ENCODE measurements at regions not wholly inside any gene's neighbourhood (a gene's known extent, or its start where the extent isn't known, plus 50 kb on each side); places are given as distances from the start of the nearest gene placed in this dataset.
A peak's percentile ranks its signal among the peaks of the same experiment; 100 is the strongest.
"Not testable (repeated sequence)": the region's sequence is repeated elsewhere in the genome, so short reads cannot be mapped to it uniquely, and the experiment has no call there.

DNA sequence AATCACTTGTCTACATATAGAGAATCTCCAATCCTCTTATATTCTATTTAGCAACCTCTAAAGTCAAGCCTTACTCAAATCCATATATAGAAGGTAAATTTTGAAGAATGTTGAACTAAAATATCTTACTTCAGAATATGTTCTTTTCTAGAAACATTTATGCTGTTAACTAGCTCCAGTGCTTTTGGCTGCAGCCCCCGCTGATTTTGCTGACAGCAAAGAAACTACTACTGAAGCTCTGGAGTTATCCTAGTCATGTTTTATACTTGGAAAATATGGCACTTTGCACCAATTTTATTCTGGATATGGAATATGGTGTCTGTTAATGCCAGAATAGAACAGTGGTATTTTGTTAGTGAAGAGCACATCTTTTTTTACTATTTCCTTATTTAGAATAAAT, 212.4 kb upstream of the FSIP2 start:
- DNase-seq = no peak

- no peak for DNase-seq
Measured at GRCh38 chr2:185531721-185532120, 206.9 kb upstream of the FSIP2 start.

DNA sequence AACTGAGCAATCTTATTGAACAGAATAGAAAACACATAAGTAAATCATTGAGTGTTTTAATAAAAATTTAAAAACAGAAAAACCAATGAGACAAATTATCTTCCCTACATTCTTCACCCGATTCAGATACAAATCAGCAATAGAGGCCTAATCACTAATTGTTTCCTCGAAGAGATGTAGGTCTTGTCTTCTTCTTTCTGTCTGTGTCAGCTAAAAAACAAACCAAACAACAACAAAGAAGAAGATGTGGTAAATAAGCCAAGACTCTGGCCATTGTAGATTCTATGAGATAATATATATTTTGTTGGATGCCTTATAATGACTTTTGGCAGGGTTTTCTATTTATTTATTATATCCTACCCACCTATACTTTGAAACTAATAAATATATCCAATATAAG, 200.9 kb upstream of the FSIP2 start:
- no peak for DNase-seq

DNA sequence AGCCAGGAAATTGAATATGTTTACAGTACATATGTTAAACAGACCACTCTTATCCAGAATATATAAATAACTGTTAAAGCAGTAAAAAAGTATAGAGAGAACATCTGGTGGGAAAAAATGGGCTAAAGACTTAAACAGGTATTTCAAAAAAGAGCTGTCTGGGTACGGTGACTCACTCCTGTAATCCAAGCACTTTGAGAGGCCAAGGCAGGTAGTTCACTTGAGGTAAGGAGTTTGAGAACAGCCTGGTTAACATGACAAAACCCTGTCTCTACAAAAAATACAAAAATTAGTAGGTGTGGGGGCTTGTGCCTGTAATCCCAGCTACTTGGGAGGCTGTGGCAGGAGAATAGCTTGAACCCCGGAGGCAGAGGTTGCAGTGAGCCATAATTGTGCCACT, 171.4 kb upstream of the FSIP2 start:
- no peak for DNase-seq

- DNase-seq = no peak
Measured at GRCh38 chr2:185567940-185568339, 170.7 kb upstream of the FSIP2 start.

GRCh38 chr2:185578322-185578721, 160.3 kb upstream of the FSIP2 start:
- DNase-seq = no peak

- no peak for DNase-seq
Measured at GRCh38 chr2:185583058-185583816, 155.4 kb upstream of the FSIP2 start.

DNA sequence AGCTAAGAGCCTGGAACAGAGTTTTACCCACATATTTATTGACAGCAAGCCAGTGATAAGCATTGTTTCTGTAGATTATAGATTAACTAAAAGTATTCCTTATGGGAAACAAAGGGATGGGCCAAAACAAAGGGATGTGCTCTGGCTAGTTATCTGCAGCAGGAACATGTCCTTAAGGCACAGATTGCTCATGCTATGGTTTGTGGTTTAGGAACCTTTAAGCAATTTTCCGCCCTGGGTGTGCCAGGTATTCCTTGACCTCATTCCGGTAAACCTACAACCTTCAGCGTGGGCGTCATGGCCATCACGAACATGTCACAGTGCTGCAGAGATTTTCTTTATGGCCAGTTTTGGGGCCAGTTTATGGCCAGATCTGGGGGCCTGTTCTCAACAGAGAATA, 153.4 kb upstream of the FSIP2 start:
- not testable (repeated sequence) for DNase-seq

DNA sequence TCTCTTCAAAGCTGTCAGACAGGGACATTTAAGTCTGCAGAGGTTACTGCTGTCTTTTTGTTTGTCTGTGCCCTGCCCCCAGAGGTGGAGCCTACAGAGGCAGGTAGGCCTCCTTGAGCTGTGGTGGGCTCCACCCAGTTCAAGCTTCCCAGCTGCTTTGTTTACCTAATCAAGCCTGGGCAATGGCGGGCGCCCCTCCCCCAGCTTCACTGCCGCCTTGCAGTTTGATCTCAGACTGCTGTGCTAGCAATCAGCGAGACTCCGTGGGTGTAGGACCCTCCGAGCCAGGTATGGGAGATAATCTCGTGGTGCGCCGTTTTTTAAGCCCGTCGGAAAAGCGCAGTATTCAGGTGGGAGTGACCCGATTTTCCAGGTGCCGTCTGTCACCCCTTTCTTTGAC, 147.3 kb upstream of the FSIP2 start:
- not testable (repeated sequence) for DNase-seq

DNA sequence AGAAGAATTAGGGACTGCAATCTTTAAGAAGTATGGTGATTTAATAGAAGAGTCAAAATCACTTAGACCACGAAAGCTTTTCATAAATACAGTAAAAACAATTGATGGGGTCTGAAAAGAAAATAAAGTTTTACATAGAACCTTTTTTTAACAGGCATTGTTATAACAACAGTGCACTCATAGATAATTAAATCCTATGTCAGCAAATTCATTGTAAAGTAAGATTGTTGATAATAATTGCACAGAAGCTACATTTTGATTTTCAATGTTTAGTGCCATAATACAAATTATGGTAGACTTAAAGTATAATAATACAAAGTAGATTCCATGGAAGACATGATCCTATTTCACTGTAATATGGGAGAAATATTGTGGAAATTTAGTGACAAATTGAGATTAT, 130.7 kb upstream of the FSIP2 start:
- DNase-seq = no peak

GRCh38 chr2:185608799-185609198, 129.8 kb upstream of the FSIP2 start:
- peak; percentile 24 for DNase-seq

GRCh38 chr2:185610301-185610700, 128.3 kb upstream of the FSIP2 start:
- no peak for DNase-seq

DNA sequence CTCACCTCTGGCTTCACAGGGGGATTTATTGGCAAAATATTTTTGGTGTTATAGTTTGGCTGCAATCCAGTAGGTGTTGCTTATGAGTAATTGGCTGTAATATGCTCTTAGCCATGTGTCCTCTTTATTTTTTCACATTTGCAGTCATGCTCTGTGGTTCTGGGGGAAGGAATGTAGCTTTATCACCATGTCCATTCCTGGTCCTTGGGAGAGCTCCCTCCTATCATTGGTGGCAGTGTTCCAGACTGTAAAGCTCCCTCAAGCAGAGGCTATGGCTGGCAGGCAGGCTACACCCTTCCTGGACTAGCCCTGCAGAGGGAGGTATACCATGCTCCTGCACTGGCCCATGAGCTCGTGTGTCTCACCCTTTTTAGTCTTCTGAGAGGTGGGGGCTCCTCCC, 120.0 kb upstream of the FSIP2 start:
- DNase-seq = no peak

DNA sequence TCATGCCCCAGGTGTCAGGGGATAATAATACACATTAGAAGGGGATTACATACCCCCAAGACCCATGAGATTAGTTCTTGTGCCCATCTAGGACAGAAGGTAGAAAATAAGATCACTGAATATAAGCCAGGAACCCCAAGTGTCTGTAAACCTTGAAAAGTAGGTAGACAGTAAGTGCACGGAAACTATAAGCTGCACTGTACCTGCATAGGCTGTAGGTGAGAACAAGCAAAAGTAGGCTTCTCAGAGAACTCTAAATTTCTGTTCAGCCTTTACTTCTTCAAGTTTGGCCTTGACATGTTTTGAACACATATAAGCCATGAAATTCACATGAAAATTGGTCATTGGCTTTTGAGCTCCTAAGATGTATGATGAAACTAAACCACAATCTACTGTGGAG, 113.0 kb upstream of the FSIP2 start:
- DNase-seq = no peak

GRCh38 chr2:185628985-185629384, 109.6 kb upstream of the FSIP2 start:
- DNase-seq = no peak

DNA sequence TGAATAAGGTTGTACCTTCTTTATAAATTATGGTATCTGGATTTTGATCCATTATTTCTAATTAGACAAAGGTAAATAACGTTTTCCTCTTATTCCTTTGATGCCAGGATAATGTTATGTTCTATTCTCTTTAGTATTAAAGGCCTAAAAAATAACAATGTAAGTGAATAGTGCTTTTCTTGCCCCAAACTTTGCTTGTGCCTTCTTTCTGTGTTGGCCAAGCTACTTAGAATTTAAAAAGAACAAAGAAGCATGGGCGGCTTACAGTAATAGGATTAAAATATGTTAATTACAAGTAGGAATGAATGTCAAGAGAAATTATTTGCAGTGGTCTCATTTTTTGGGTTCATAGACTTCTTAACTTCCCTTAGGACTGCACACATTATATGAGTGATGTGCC, 105.0 kb upstream of the FSIP2 start:
- no peak for DNase-seq

DNA sequence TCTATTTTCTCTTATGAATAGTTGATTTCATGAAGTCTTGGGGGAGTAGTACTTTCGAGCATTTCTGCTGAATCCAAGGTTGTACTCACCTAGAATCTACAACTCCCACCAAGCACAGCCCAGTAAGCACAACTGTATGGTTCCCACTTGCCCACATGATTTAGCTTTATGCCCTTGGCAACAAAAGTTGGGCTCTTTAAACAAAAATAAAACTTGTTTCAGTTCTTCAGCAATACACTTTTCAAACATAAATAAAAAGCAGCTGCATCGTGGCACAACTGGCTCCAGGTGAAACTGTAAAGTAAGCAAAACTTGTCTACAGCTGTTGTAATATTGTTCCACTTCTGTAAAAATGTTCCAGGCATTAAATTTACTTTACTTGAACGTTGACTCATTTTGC, 99.8 kb upstream of the FSIP2 start:
- no peak for DNase-seq

GRCh38 chr2:185640588-185640987, 98.0 kb upstream of the FSIP2 start:
- no peak for DNase-seq

DNA sequence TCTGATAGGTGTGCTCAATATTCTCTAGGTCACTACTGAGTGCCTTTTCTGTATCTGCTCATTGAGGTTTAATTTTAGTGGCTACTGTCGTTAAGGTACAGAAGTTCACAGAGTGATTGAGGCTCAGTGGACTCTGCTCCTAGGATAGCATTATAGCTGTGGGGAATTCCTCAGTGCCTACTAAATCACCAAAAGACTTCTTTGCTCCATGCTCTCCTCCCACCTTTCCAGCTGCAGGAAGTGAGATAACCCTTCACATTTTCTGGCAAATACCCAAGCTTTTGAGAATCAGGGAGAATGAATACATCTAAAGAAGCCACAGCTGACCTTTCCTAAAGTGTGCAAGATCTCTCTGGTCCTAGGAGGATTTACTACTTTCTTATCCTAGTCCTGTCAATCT, 95.2 kb upstream of the FSIP2 start:
- no peak for DNase-seq

DNA sequence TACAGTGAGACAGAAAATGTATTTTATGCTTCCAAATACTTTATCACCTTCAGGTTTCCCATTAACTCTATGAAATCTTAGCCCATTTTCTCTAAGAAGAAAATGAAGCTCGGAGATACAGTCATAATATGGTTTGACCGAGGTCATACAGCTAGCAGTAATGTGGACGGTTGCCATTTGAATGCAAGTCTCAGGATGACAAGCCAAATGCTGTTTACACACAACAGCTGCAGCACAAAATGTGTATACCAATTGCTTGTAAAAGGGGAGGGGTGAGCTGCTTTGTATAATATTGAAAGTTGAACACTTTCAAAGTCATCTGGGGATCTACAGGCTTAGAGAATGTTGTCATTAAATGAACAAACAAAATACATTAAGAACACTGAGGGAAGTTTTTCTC, 93.8 kb upstream of the FSIP2 start:
- DNase-seq = no peak

- no peak for DNase-seq
Measured at GRCh38 chr2:185645529-185645928, 93.1 kb upstream of the FSIP2 start.

GRCh38 chr2:185658750-185659149, 79.9 kb upstream of the FSIP2 start:
- DNase-seq = no peak

GRCh38 chr2:185663811-185664210, 74.8 kb upstream of the FSIP2 start:
- DNase-seq = no peak

DNA sequence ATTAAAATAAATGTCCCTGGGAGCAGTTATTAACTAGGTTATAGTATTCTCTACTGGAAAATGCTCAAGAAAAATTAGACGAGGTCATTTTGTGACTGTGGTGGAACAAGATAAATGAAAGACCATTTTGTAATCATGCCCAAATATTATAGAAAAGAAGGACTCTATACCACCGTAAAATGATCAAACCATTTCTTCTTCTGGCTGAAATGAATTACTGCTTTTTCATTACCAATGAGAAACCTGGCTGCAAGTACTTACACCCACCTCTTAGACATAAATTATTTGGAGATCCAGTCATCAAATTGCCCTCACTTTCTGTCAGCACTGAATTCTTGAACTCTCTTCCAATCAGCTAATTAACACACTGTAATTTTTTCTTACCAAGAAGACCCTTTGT, 74.2 kb upstream of the FSIP2 start:
- no peak for DNase-seq

- DNase-seq = no peak
Measured at GRCh38 chr2:185665251-185665814, 73.3 kb upstream of the FSIP2 start.
